Activated T-cell treated with anti-CD3 and anti-CD28 coated beads, Interleukin-2, amount 50 U/mL, for 72 hours (primary cell): ENCODE measurements at regions not wholly inside any gene's neighbourhood (a gene's known extent, or its start where the extent isn't known, plus 50 kb on each side); places are given as distances from the start of the nearest gene placed in this dataset.

Source experiments
- ATAC-seq, 2 donors: fragments of 150-1000 bp; cut with Tn5 transposase; replicated peaks in 1 of 2; 2 replicates each; pipeline ENCODE4 v1.10.0; 2021; ENCODE audit warnings: moderate library complexity in 2 of 2, mild to moderate bottlenecking in 1 of 2
- DNase-seq, 2 donors: peaks; one replicate each; pipeline ENCODE4 v3.0.0; 2021 to 2022; ENCODE audit warnings: mixed read lengths in 1 of 2
- H3K27ac Mint-ChIP-seq: one replicate; pipeline ENCODE4 v1.8.0; 2022; ENCODE audit warnings: mild to moderate bottlenecking, moderate library complexity, mixed read lengths
- H3K27me3 Mint-ChIP-seq: one replicate; pipeline ENCODE4 v1.8.0; 2022; ENCODE audit warnings: low read depth, mixed read lengths
- H3K36me3 Mint-ChIP-seq, 2 donors: one replicate each; pipeline ENCODE4 v1.8.0; 2022; ENCODE audit warnings: mixed read lengths in 2 of 2, mild to moderate bottlenecking in 1 of 2; ENCODE audit not compliant: insufficient read depth in 2 of 2
- H3K4me1 Mint-ChIP-seq: one replicate; pipeline ENCODE4 v1.8.0; 2022; ENCODE audit warnings: low read depth, mixed read lengths
- H3K4me3 Mint-ChIP-seq, 2 donors: one replicate each; pipeline ENCODE4 v1.8.0; 2022; ENCODE audit warnings: mild to moderate bottlenecking in 2 of 2, mixed read lengths in 2 of 2, moderate library complexity in 2 of 2
- H3K9me3 Mint-ChIP-seq, 2 donors: one replicate each; pipeline ENCODE4 v1.8.0; 2022; ENCODE audit warnings: mixed read lengths in 2 of 2

- peaks cover 2 to 11% of the 10 kb centered on the region in 2 donors for H3K9me3 Mint-ChIP-seq
- peaks cover 9% of the 10 kb centered on the region for H3K27me3 Mint-ChIP-seq
- H3K36me3 Mint-ChIP-seq, result peaks cover 0 to 2% of the 10 kb centered on the region in 2 donors
- no peaks in the 10 kb centered on the region for H3K4me1 Mint-ChIP-seq
- no peak overlapping the region for H3K4me3 Mint-ChIP-seq
- no peak overlapping the region for H3K27ac Mint-ChIP-seq
- ATAC-seq (no peak), DNase-seq (no peak)
Measured at GRCh38 chr1:221328371-221328770, 413.5 kb downstream of the DUSP10 start.

DNA sequence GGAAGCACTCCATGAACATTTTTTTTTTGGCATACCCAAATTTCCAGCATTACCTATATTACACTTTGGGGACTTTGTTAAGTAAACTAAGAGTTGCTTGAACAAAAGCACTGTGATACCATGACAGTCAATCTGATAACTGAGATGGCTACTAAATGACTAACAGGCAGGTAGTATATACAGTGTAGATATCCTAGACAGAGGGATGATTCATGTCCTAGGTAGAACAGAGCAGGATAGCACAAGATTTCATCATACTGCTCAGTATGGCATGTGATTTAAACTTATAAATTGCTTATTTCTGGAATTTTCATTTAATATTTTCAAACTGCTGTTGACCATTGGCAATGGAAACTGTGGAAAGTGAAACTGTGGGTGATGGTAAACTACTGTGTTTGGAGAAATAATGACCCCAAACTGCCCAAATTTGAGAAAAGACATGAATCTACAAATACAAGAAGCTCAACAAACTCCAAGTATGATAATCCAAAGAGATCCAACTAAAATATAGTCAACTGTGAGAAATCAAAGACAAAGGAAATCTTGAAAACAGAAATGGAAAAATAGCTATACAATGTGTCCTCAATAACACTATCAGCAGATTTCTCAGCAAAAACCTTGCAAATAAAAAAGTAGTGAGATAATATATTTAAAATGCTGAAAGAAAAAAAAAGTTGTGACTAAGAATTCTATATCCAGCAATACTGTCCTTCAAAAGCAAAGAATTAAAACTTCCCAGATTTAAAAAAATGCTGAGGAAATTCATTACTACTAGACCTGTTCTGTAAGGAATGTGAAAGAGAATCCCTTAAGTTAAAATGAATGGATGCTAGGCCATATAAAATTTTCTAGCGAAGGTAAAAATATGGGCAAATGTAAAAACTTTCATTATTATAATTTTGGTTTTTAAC is 410.4 kb downstream of the DUSP10 start:
- ATAC-seq (peak in 1 of 2 donors; percentile 51), DNase-seq (no peak)
- no peak overlapping the region for H3K4me3 Mint-ChIP-seq
- H3K4me1 Mint-ChIP-seq, result peaks cover 9% of the 10 kb centered on the region
- H3K36me3 Mint-ChIP-seq, result peaks cover 0 to 2% of the 10 kb centered on the region in 2 donors
- peaks cover 2 to 11% of the 10 kb centered on the region in 2 donors for H3K9me3 Mint-ChIP-seq
- peaks cover 16% of the 10 kb centered on the region for H3K27me3 Mint-ChIP-seq
- no peak overlapping the region for H3K27ac Mint-ChIP-seq

DNA sequence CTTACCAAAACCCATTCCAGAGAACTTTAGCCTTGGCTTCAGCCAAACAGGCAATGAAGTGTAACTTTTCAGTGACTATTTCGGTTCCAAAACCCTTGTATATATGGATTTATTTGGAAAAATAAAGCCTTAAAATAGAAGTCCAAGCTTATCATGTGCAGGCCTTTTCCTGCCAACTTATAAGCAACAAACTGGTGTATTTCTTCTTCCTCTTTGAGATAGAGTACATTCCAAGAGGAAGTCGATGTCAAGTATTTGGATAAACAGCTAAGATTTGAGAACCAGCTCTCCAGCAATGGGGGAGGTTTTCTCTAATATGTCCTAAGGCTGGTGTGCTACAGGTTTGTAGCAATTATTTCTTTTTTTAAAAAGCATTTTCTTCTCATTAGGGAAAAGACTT is 407.8 kb downstream of the DUSP10 start:
- Mint-ChIP-seq H3K36me3 (peaks cover 0 to 2% of the 10 kb centered on the region in 2 donors), H3K9me3 (peaks cover 2 to 11% of the 10 kb centered on the region in 2 donors), H3K4me1 (peaks cover 9% of the 10 kb centered on the region), H3K4me3 (no peak overlapping the region), H3K27me3 (peaks cover 26% of the 10 kb centered on the region), H3K27ac (no peak overlapping the region)
- no peak for DNase-seq
- ATAC-seq, result no peak

- DNase-seq (no peak), ATAC-seq (peak in 1 of 2 donors; percentile 63)
- peaks cover 2 to 11% of the 10 kb centered on the region in 2 donors for H3K9me3 Mint-ChIP-seq
- H3K4me1 Mint-ChIP-seq, result peaks cover 9% of the 10 kb centered on the region
- H3K27me3 Mint-ChIP-seq, result peaks cover 33% of the 10 kb centered on the region
- H3K27ac Mint-ChIP-seq, result no peak overlapping the region
- H3K4me3 Mint-ChIP-seq, result no peak overlapping the region
- peaks cover 0 to 2% of the 10 kb centered on the region in 2 donors for H3K36me3 Mint-ChIP-seq
Measured at GRCh38 chr1:221335161-221336101, 406.5 kb downstream of the DUSP10 start.

GRCh38 chr1:221336126-221336525 is 405.8 kb downstream of the DUSP10 start:
- Mint-ChIP-seq H3K27ac (no peak overlapping the region), H3K27me3 (peaks cover 33% of the 10 kb centered on the region), H3K4me3 (no peak overlapping the region), H3K4me1 (peaks cover 9% of the 10 kb centered on the region), H3K36me3 (peaks cover 0 to 2% of the 10 kb centered on the region in 2 donors), H3K9me3 (peaks cover 2 to 10% of the 10 kb centered on the region in 2 donors)
- DNase-seq (no peak), ATAC-seq (no peak)

- peaks cover 0 to 2% of the 10 kb centered on the region in 2 donors for H3K36me3 Mint-ChIP-seq
- peaks cover 9% of the 10 kb centered on the region for H3K4me1 Mint-ChIP-seq
- peaks cover 2 to 8% of the 10 kb centered on the region in 2 donors for H3K9me3 Mint-ChIP-seq
- DNase-seq (no peak), ATAC-seq (no peak)
- H3K4me3 Mint-ChIP-seq, result no peak overlapping the region
- H3K27ac Mint-ChIP-seq, result no peak overlapping the region
- H3K27me3 Mint-ChIP-seq, result peaks cover 33% of the 10 kb centered on the region
Measured at GRCh38 chr1:221337106-221337505, 404.8 kb downstream of the DUSP10 start.

- DNase-seq (no peak), ATAC-seq (no peak)
- Mint-ChIP-seq H3K36me3 (no peaks in the 10 kb centered on the region), H3K9me3 (no peaks in the 10 kb centered on the region), H3K4me3 (no peak overlapping the region), H3K27me3 (peaks cover 10% of the 10 kb centered on the region), H3K4me1 (no peaks in the 10 kb centered on the region), H3K27ac (no peak overlapping the region)
Measured at GRCh38 chr1:221343136-221343535, 398.8 kb downstream of the DUSP10 start.

DNA sequence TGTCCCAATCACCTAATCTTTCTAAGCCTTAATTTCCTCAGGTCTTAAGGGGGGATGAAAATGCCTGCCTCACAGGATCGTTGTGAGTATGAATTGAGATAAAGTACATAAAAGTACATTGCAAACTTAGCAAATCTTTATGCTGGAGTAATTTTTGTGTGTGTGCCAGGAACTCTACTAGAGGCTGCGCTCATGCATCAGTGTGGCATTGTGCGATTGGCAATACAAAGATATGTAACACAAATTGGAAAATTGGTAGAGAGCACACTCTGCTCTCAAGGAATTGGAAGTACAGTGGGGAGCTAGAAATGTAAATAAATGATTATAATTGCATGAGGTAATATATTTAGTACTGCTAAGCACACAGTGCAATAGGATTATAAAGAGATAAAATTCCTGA is 398.3 kb downstream of the DUSP10 start:
- Mint-ChIP-seq H3K36me3 (no peaks in the 10 kb centered on the region), H3K9me3 (peaks cover 0 to 2% of the 10 kb centered on the region in 2 donors), H3K4me3 (no peak overlapping the region), H3K27me3 (peaks cover 13% of the 10 kb centered on the region), H3K4me1 (no peaks in the 10 kb centered on the region), H3K27ac (no peak overlapping the region)
- DNase-seq (no peak), ATAC-seq (no peak)

DNA sequence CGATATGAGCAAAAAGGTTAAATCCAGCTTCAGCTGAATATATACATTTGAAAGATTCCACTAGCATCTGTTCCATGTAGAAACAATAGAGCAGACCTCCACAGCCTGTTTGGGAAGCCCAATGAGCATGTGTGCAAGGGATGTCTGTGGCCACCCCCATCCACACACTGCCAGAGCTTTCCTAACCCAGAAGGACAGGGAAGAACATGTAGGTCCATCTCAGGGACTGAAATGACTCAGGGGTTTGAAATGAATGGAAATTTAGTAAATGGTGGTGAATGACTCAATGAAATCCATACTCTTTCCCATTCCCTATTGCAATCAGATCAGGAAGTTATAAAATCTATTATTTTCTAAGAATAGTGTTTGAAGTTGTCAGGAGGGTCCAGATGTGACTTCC is 397.2 kb downstream of the DUSP10 start:
- Mint-ChIP-seq H3K27ac (no peak overlapping the region), H3K9me3 (peaks cover 0 to 3% of the 10 kb centered on the region in 2 donors), H3K4me3 (no peak overlapping the region), H3K4me1 (no peaks in the 10 kb centered on the region), H3K36me3 (no peaks in the 10 kb centered on the region), H3K27me3 (peaks cover 9% of the 10 kb centered on the region)
- DNase-seq (no peak), ATAC-seq (no peak)

DNA sequence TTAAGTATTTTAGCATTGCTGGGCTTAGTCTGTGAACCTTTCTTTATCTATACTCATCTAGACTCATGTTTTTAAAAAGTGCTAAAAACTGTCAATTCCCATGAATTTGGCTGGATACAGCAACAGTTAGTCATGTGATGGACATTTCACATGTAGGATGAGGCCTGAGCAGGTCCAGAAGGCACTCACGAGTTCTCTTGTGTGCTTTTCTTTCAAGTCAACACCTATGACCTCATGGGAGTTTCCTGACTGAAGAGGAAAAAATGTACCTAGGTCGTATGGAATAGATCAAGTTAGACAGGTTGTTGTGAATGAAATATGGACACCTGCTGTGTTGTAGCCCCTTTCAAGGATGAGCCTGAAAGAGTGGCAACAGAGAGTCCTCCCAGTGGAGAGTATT is 394.2 kb downstream of the DUSP10 start:
- DNase-seq (no peak), ATAC-seq (no peak)
- Mint-ChIP-seq H3K27me3 (peaks cover 8% of the 10 kb centered on the region), H3K9me3 (peaks cover 0 to 3% of the 10 kb centered on the region in 2 donors), H3K4me1 (no peaks in the 10 kb centered on the region), H3K36me3 (no peaks in the 10 kb centered on the region), H3K27ac (no peak overlapping the region), H3K4me3 (no peak overlapping the region)

GRCh38 chr1:221350091-221350490 is 391.8 kb downstream of the DUSP10 start:
- Mint-ChIP-seq H3K9me3 (peaks cover 0 to 3% of the 10 kb centered on the region in 2 donors), H3K4me3 (no peak overlapping the region), H3K27ac (no peak overlapping the region), H3K27me3 (peaks cover 8% of the 10 kb centered on the region), H3K4me1 (no peaks in the 10 kb centered on the region), H3K36me3 (no peaks in the 10 kb centered on the region)
- ATAC-seq (no peak), DNase-seq (no peak)

GRCh38 chr1:221356693-221357092 is 385.2 kb downstream of the DUSP10 start:
- no peak overlapping the region for H3K4me3 Mint-ChIP-seq
- H3K9me3 Mint-ChIP-seq, result no peaks in the 10 kb centered on the region
- DNase-seq, result no peak
- no peak for ATAC-seq
- H3K27ac Mint-ChIP-seq, result no peak overlapping the region
- no peaks in the 10 kb centered on the region for H3K27me3 Mint-ChIP-seq
- H3K36me3 Mint-ChIP-seq, result no peaks in the 10 kb centered on the region
- no peaks in the 10 kb centered on the region for H3K4me1 Mint-ChIP-seq

- H3K4me3 Mint-ChIP-seq, result no peak overlapping the region
- peaks cover 5% of the 10 kb centered on the region for H3K27me3 Mint-ChIP-seq
- ATAC-seq (no peak), DNase-seq (no peak)
- no peak overlapping the region for H3K27ac Mint-ChIP-seq
- H3K36me3 Mint-ChIP-seq, result no peaks in the 10 kb centered on the region
- no peaks in the 10 kb centered on the region for H3K9me3 Mint-ChIP-seq
- H3K4me1 Mint-ChIP-seq, result no peaks in the 10 kb centered on the region
Measured at GRCh38 chr1:221363039-221363438, 378.9 kb downstream of the DUSP10 start.
